Lung (tissue), 11 donors: ENCODE measurements at regions not wholly inside any gene's neighbourhood (a gene's known extent, or its start where the extent isn't known, plus 50 kb on each side); places are given as distances from the start of the nearest gene placed in this dataset.

ENCODE experiments used
- ATAC-seq: fragments of 200-7000 bp; cut with Tn5 transposase; one replicate; pipeline ENCODE4 v1.9.1; 2020; ENCODE audit warnings: moderate number of reproducible peaks; ENCODE audit not compliant: insufficient read depth, low FRiP score
- DNase-seq, 3 donors: peaks; one replicate each; pipeline ENCODE4 v3.0.0-alpha.2; 2013 to 2017
- H3K27ac ChIP-seq, 2 donors: one replicate each; pipeline ENCODE4 v1.5.1; 2013; ENCODE audit warnings: mild to moderate bottlenecking in 2 of 2, moderate library complexity in 2 of 2, control low read depth in 1 of 2, inconsistent platforms in 1 of 2, low read depth in 1 of 2, low read length in 1 of 2
- H3K27me3 ChIP-seq, 3 donors: one replicate each; pipeline ENCODE4 v1.5.1; 2013; ENCODE audit warnings: low read length in 2 of 3; ENCODE audit not compliant: control insufficient read depth in 3 of 3, insufficient read depth in 3 of 3
- H3K36me3 ChIP-seq, 4 donors: one replicate each; pipeline ENCODE4 v1.5.1; 2013; ENCODE audit warnings: low read length in 4 of 4, mild to moderate bottlenecking in 1 of 4, moderate library complexity in 1 of 4; ENCODE audit not compliant: control insufficient read depth in 4 of 4, insufficient read depth in 4 of 4
- H3K4me1 ChIP-seq, 5 donors: one replicate each; pipeline ENCODE4 v1.5.1; 2013; ENCODE audit warnings: low read length in 5 of 5, mild to moderate bottlenecking in 2 of 5, moderate library complexity in 1 of 5; ENCODE audit not compliant: control insufficient read depth in 5 of 5, insufficient read depth in 5 of 5
- H3K4me3 ChIP-seq: one replicate; pipeline ENCODE4 v1.5.1; 2013; ENCODE audit warnings: mild to moderate bottlenecking, control low read depth, moderate library complexity
- H3K9ac ChIP-seq, 2 donors: one replicate each; pipeline ENCODE4 v1.5.1; 2013; ENCODE audit warnings: low read length in 2 of 2, control low read depth in 1 of 2; ENCODE audit not compliant: insufficient read depth in 1 of 2
- H3K9me3 ChIP-seq, 4 donors: one replicate each; pipeline ENCODE4 v1.5.1; 2013; ENCODE audit warnings: low read length in 3 of 4, mild to moderate bottlenecking in 1 of 4, moderate library complexity in 1 of 4; ENCODE audit not compliant: control insufficient read depth in 4 of 4, insufficient read depth in 3 of 4
- WGBS, 2 donors: extraction: QIAGEN DNeasy Blood & Tissue Kit; methylation state at CpG; one replicate each; pipeline ENCODE4 v1.1.7; 2013; 5-methylcytosine and 5-hydroxymethylcytosine counted together
- TF ChIP-seq, protein P1 (sequence below): IDR thresholded peaks from 2 replicates; pipeline ENCODE4 v1.5.1; 2012; ENCODE audit warnings: mild to moderate bottlenecking; ENCODE audit errors: control extremely low read depth, extremely low read depth
- donor health status: control.
- donor health status: control.
- donor health status: Bipolar disorder and iron deficiency.
- donor health status: healthy.
- donor health status: DM: yes; HTN: yes; CAD: no.

DNA sequence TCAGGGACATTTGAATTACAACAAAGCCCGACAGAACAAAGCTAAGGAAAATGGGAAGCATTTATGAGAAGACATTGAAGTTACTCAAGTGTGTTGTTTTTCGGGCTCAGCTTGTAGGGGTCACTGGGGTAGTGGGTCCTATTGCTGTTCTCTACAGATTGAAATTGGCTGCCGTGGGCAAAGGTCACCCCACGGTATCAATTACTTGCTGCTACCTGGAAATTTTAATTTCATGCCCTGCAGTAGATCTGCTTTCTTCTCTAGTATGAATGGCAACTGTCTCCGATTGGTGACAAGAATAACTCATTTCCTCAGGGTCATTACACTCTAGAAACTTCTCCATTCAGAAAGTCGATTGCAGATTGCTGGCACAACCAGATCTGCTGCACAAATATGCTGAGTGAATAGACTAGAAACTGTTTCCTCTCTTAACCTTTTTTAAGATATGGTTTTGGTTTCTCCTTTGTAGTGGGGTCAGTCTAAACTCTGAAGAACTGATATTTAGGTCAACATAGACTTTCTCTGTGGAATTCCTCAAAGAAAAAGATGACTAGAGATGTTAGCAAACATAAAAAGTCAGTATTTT, 454.1 kb downstream of the ARHGEF28 start:
- no peak overlapping the region for H3K27ac ChIP-seq
- no peaks in the 10 kb centered on the region for H3K9me3 ChIP-seq
- no peak for ATAC-seq
- no peak overlapping the region for H3K4me3 ChIP-seq
- H3K27me3 ChIP-seq, result no peaks in the 10 kb centered on the region
- no peaks in the 10 kb centered on the region for H3K36me3 ChIP-seq
- peaks cover 0 to 19% (median 4%) of the 10 kb centered on the region in 5 donors for H3K4me1 ChIP-seq
- TF ChIP-seq, protein P1, sequence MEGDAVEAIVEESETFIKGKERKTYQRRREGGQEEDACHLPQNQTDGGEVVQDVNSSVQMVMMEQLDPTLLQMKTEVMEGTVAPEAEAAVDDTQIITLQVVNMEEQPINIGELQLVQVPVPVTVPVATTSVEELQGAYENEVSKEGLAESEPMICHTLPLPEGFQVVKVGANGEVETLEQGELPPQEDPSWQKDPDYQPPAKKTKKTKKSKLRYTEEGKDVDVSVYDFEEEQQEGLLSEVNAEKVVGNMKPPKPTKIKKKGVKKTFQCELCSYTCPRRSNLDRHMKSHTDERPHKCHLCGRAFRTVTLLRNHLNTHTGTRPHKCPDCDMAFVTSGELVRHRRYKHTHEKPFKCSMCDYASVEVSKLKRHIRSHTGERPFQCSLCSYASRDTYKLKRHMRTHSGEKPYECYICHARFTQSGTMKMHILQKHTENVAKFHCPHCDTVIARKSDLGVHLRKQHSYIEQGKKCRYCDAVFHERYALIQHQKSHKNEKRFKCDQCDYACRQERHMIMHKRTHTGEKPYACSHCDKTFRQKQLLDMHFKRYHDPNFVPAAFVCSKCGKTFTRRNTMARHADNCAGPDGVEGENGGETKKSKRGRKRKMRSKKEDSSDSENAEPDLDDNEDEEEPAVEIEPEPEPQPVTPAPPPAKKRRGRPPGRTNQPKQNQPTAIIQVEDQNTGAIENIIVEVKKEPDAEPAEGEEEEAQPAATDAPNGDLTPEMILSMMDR, result no peak
- WGBS, 2 donors, result 78 to 86% methylated on average over 6 of the region's 6 CpGs
- H3K9ac ChIP-seq, result no peak overlapping the region
- no peak for DNase-seq

DNA sequence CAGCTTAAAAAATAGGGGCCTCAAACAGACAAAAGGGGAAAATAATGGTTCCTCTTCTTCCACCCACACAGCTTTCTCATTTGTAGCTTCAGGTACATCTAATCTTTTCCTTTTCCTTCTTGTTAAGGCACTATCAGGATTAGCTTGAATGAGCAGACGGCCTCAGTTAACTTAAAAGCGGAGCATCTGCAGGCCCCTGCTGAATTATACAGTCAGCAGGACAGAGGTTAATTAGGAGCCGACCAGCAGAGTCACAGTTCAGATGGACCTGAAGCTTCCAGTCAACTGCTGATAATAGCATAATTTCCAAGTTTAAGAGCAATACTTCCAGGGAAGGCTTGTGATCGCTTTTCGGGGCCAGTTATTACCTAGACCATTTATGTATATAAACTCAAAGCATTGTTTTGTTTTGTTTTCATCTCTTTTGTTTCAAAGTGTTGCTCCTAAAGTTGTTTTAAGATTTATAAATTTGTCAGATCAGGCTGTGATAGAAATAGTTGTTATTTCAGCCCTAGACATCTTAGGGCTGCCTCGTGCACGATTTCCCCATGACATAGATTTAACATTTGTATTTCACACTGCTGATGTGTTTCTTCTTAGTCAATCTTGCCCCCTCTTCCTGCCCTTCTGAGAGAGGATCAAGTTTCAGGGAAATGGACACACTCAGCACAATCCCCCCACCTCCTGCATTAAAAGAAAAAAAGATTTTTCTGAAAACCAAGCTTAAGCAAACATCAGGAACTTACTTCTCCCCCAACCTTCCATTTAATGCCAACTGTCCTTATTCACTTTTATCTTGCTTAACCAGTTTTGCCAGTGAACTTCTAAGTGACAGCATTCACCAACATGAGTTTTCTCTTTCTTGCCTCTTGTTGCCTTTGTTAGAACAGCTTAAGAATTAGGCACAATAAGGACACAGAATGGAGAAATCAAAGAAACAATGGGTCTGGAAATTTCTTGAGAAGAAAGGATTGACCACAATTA, 449.8 kb downstream of the ARHGEF28 start:
- Histone ChIP-seq H3K9me3 (no peaks in the 10 kb centered on the region), H3K4me3 (no peak overlapping the region), H3K27me3 (no peaks in the 10 kb centered on the region), H3K36me3 (no peaks in the 10 kb centered on the region), H3K27ac (no peak overlapping the region), H3K9ac (no peak overlapping the region), H3K4me1 (peaks cover 0 to 32% (median 14%) of the 10 kb centered on the region in 5 donors)
- 71 to 84% methylated on average over 7 of the region's 7 CpGs for WGBS, 2 donors
- TF ChIP-seq, protein P1, result no peak
- ATAC-seq (no peak), DNase-seq (peak in 2 of 3 donors; percentile 62 to 70)

DNA sequence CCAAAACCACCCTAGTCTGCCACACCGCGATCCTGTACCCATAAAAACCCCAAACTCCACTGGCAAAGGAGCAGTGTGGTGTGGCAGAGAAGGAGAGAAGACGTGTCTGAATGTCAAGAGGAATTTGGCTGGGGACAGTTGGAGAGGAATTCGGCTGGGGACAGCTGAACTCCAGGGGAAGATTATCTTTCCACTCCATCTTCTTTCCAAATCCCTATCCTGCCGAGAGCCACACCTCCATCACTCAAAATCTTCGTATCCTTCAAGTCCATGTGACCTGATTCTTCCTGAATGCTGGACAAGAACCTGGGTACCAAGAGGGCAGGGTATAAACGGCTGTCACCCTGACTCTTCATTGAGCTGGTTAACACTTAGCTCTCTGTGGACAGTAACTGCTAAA, 448.1 kb downstream of the ARHGEF28 start:
- Histone ChIP-seq H3K9me3 (no peaks in the 10 kb centered on the region), H3K36me3 (no peaks in the 10 kb centered on the region), H3K27ac (no peak overlapping the region), H3K4me1 (peaks cover 0 to 27% (median 14%) of the 10 kb centered on the region in 5 donors), H3K4me3 (no peak overlapping the region), H3K9ac (no peak overlapping the region), H3K27me3 (no peaks in the 10 kb centered on the region)
- TF ChIP-seq, protein P1, result no peak
- DNase-seq (no peak), ATAC-seq (no peak)
- WGBS, 2 donors, result 79 to 85% methylated on average over 7 of the region's 7 CpGs
